ENCODE measurements at regions not wholly inside any gene's neighbourhood (a gene's known extent, or its start where the extent isn't known, plus 50 kb on each side); places are given as distances from the start of the nearest gene placed in this dataset.

- Histone ChIP-seq H2AFZ (replicated peaks) (peak overlapping the region; percentile 7), H3K4me1 (peaks cover 9% of the 10 kb centered on the region), H3K79me2 (ENCODE audit: low read depth) (no peaks in the 10 kb centered on the region), H4K20me1 (ENCODE audit: low read depth) (no peaks in the 10 kb centered on the region), H3K27me3 (no peaks in the 10 kb centered on the region), H3K9ac (no peak overlapping the region), H3K36me3 (no peaks in the 10 kb centered on the region), H3K4me2 (no peak overlapping the region), H3K27ac (no peak overlapping the region), H3K4me3 (no peak overlapping the region), H3F3A (ENCODE audit: low read depth) (no peaks in the 10 kb centered on the region), H3K9me3 (ENCODE audit: low read depth) (no peaks in the 10 kb centered on the region)
- TF ChIP-seq EZH2 (IDR thresholded peaks at IDR 0.05) (no peak), CTCF (IDR thresholded peaks at IDR 0.05) (no peak), EZH2phosphoT487 (IDR thresholded peaks at IDR 0.05) (no peak)
- no peaks in the 10 kb centered on the region for H3K36me3 Mint-ChIP-seq
- no peaks in the 10 kb centered on the region for H3K9me3 Mint-ChIP-seq
- no peak for DNase-seq (ENCODE audit: low spot score)
- H3K27me3 Mint-ChIP-seq (ENCODE audit: insufficient read depth, low read depth): peaks cover under 1% of the 10 kb centered on the region
- no peak overlapping the region for H3K4me3 Mint-ChIP-seq
- H3K27ac Mint-ChIP-seq: no peak overlapping the region
- peaks cover 17% of the 10 kb centered on the region for H3K4me1 Mint-ChIP-seq
These were observed 587.8 kb upstream of the MKI67 start for GRCh38 chr10:128713874-128714570.

GRCh38 chr10:128714644-128715415, 588.6 kb upstream of the MKI67 start:
- Mint-ChIP-seq H3K4me3 (no peak overlapping the region), H3K27ac (no peak overlapping the region), H3K27me3 (ENCODE audit: insufficient read depth, low read depth) (peaks cover 2% of the 10 kb centered on the region), H3K36me3 (no peaks in the 10 kb centered on the region), H3K4me1 (peaks cover 16% of the 10 kb centered on the region), H3K9me3 (no peaks in the 10 kb centered on the region)
- no peak overlapping the region for H3K27ac ChIP-seq
- H3F3A ChIP-seq (ENCODE audit: low read depth): no peaks in the 10 kb centered on the region
- peaks cover 9% of the 10 kb centered on the region for H3K4me1 ChIP-seq
- H3K4me3 ChIP-seq: no peak overlapping the region
- TF ChIP-seq CTCF (IDR thresholded peaks at IDR 0.05) (no peak), EZH2phosphoT487 (IDR thresholded peaks at IDR 0.05) (no peak), EZH2 (IDR thresholded peaks at IDR 0.05) (no peak)
- H3K9ac ChIP-seq: no peak overlapping the region
- peak overlapping the region; percentile 79 for H2AFZ ChIP-seq (replicated peaks)
- no peak for DNase-seq (ENCODE audit: low spot score)
- no peaks in the 10 kb centered on the region for H3K79me2 ChIP-seq (ENCODE audit: low read depth)
- H3K9me3 ChIP-seq (ENCODE audit: low read depth): no peaks in the 10 kb centered on the region
- H3K27me3 ChIP-seq: no peaks in the 10 kb centered on the region
- no peaks in the 10 kb centered on the region for H4K20me1 ChIP-seq (ENCODE audit: low read depth)
- no peaks in the 10 kb centered on the region for H3K36me3 ChIP-seq
- H3K4me2 ChIP-seq: no peak overlapping the region

- Histone ChIP-seq H3K4me1 (peaks cover 9% of the 10 kb centered on the region), H3K4me2 (no peak overlapping the region), H3K9me3 (ENCODE audit: low read depth) (no peaks in the 10 kb centered on the region), H4K20me1 (ENCODE audit: low read depth) (no peaks in the 10 kb centered on the region), H3F3A (ENCODE audit: low read depth) (no peaks in the 10 kb centered on the region), H3K36me3 (no peaks in the 10 kb centered on the region), H3K79me2 (ENCODE audit: low read depth) (no peaks in the 10 kb centered on the region), H2AFZ (replicated peaks) (no peak overlapping the region), H3K9ac (no peak overlapping the region), H3K27ac (no peak overlapping the region), H3K27me3 (no peaks in the 10 kb centered on the region), H3K4me3 (no peak overlapping the region)
- TF ChIP-seq EZH2phosphoT487 (IDR thresholded peaks at IDR 0.05) (no peak), EZH2 (IDR thresholded peaks at IDR 0.05) (no peak), CTCF (IDR thresholded peaks at IDR 0.05) (no peak)
- Mint-ChIP-seq H3K4me3 (no peak overlapping the region), H3K27ac (no peak overlapping the region), H3K27me3 (ENCODE audit: insufficient read depth, low read depth) (peaks cover 2% of the 10 kb centered on the region), H3K36me3 (no peaks in the 10 kb centered on the region), H3K9me3 (no peaks in the 10 kb centered on the region), H3K4me1 (peaks cover 17% of the 10 kb centered on the region)
- no peak for DNase-seq (ENCODE audit: low spot score)
These were observed 590.0 kb upstream of the MKI67 start for GRCh38 chr10:128716181-128716580.
